ENCODE measurements at regions not wholly inside any gene's neighbourhood (a gene's known extent, or its start where the extent isn't known, plus 50 kb on each side); places are given as distances from the start of the nearest gene placed in this dataset.

DNA sequence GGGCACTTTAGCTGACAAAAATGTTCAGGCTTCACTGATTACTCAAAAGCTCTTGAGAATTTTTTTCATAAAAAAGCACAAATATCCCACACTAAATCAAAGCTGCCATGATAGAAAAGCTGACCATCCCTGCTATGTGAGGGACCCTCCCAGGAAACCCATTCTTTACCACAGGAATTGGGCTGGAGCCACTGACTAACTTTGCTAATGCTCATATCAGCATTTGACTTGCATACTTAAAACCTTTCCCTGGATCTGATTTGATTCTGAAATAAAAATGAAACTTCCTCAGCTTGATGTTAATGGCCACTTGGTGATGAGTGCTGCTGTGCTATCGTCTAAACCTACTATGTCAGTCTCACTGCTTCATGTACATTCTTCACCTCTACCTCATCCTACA lies 243.6 kb downstream of the PRELID2 start:
- DNase-seq: no peak
- H3K27me3 ChIP-seq: no peaks in the 10 kb centered on the region

DNA sequence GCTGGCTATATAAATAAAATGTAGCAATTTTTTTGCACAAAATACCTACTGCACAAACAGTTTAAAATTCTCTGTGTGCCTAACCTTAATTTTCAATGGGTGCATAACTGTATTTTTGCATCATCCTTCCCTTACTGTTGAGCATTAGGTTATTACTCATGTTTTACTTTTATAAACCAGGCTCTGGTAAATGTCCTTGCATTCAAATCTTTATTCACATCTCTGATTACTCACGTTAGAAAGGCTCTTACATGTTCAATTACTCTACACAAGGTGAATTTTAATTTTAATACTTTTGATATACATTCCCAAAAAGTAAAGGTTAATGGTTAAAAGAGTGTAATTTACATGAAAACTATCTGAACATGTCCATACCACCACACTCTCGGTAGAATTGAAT lies 246.1 kb downstream of the PRELID2 start:
- DNase-seq: no peak
- Histone ChIP-seq H3K36me3 (no peaks in the 10 kb centered on the region), H3K9me3 (no peaks in the 10 kb centered on the region; the same call in 1 of the 2 replicates), H3K27me3 (no peaks in the 10 kb centered on the region), H3K4me3 (no peak overlapping the region)

More for the DNA sequence above, 243.6 kb downstream of the PRELID2 start:
- Histone ChIP-seq H3K36me3 (no peaks in the 10 kb centered on the region), H3K4me3 (no peak overlapping the region), H3K9me3 (no peaks in the 10 kb centered on the region)

GRCh38 chr5:145588558-145588957 lies 246.6 kb downstream of the PRELID2 start:
- no peak overlapping the region for H3K4me3 ChIP-seq
- H3K27me3 ChIP-seq: no peaks in the 10 kb centered on the region
- H3K36me3 ChIP-seq: no peaks in the 10 kb centered on the region

DNA sequence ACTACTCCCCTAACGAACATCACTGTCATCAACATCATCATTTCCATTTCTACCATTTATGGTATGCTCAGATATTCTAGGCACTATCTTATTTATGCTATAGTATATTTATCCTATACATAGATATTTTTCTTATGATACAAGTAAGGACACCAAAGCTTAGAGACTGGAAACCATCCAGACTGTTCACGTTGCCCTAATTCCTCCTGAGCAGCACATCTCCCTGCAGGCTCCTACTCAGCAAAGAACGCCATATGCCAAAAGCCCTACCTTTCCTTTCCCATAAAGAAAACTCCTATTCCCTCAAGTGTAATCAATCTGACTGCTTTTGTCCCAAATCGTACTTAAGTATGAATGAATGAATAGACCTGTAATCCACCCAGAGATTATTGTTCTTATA lies 247.0 kb downstream of the PRELID2 start:
- no peaks in the 10 kb centered on the region for H3K36me3 ChIP-seq
- H3K9me3 ChIP-seq: no peaks in the 10 kb centered on the region; the same call in 1 of the 2 replicates
- no peaks in the 10 kb centered on the region for H3K27me3 ChIP-seq
- DNase-seq: no peak
- H3K4me3 ChIP-seq: no peak overlapping the region

More at GRCh38 chr5:145588558-145588957, 246.6 kb downstream of the PRELID2 start:
- no peaks in the 10 kb centered on the region; the same call in 1 of the 2 replicates for H3K9me3 ChIP-seq
- DNase-seq: no peak

- no peak overlapping the region for H3K4me3 ChIP-seq
- H3K9me3 ChIP-seq: no peaks in the 10 kb centered on the region; the same call in 1 of the 2 replicates
- no peaks in the 10 kb centered on the region for H3K36me3 ChIP-seq
Measured at GRCh38 chr5:145587710-145588109, 247.4 kb downstream of the PRELID2 start.

GRCh38 chr5:145587308-145587672 lies 247.9 kb downstream of the PRELID2 start:
- no peak overlapping the region for H3K4me3 ChIP-seq
- DNase-seq: no peak
- H3K36me3 ChIP-seq: no peaks in the 10 kb centered on the region
- H3K9me3 ChIP-seq: no peaks in the 10 kb centered on the region; the same call in 1 of the 2 replicates
- no peaks in the 10 kb centered on the region for H3K27me3 ChIP-seq

More at GRCh38 chr5:145587710-145588109, 247.4 kb downstream of the PRELID2 start:
- DNase-seq: peak; percentile 55
- no peaks in the 10 kb centered on the region for H3K27me3 ChIP-seq

DNA sequence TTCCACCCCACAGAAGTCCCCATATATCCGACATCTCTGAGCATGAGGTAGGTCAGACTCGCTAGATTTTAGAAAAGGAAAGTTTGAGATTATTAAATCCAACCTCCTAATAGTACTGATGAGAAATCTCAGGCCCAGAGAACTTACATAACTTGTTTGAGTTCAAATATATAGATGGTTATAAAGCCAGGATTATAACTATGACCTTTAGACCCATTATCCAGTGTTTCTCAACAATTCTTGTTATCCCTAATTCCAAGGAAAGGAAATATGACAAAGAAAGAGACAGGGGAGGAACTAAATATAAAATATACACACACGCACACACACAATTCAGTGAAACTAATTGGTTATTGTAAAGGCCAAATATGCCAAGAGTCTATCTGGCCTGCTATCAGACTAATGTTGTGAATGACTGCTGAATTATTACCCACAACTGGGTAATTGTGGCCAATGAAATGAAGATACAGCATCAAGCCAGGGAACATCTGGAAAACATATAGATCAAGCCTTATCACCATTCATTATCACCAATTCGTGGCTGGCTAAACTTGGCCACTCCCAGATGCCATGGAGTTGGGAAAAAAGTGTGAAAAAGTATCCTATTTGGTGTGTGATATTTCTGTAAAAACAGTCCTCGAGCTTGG lies 248.4 kb downstream of the PRELID2 start:
- no peak for DNase-seq
- Histone ChIP-seq H3K9me3 (no peaks in the 10 kb centered on the region; the same call in 1 of the 2 replicates), H3K4me3 (no peak overlapping the region), H3K36me3 (no peaks in the 10 kb centered on the region), H3K27me3 (no peaks in the 10 kb centered on the region)

GRCh38 chr5:145585443-145586148 lies 249.5 kb downstream of the PRELID2 start:
- no peaks in the 10 kb centered on the region for H3K36me3 ChIP-seq
- H3K27me3 ChIP-seq: no peaks in the 10 kb centered on the region
- no peak for DNase-seq
- no peak overlapping the region for H3K4me3 ChIP-seq
- no peaks in the 10 kb centered on the region; the same call in 1 of the 2 replicates for H3K9me3 ChIP-seq

- Histone ChIP-seq H3K36me3 (no peaks in the 10 kb centered on the region), H3K27me3 (no peaks in the 10 kb centered on the region), H3K4me3 (no peak overlapping the region), H3K9me3 (peaks cover 4% of the 10 kb centered on the region)
- no peak for DNase-seq
Measured at GRCh38 chr5:145579301-145579700, 255.8 kb downstream of the PRELID2 start.

DNA sequence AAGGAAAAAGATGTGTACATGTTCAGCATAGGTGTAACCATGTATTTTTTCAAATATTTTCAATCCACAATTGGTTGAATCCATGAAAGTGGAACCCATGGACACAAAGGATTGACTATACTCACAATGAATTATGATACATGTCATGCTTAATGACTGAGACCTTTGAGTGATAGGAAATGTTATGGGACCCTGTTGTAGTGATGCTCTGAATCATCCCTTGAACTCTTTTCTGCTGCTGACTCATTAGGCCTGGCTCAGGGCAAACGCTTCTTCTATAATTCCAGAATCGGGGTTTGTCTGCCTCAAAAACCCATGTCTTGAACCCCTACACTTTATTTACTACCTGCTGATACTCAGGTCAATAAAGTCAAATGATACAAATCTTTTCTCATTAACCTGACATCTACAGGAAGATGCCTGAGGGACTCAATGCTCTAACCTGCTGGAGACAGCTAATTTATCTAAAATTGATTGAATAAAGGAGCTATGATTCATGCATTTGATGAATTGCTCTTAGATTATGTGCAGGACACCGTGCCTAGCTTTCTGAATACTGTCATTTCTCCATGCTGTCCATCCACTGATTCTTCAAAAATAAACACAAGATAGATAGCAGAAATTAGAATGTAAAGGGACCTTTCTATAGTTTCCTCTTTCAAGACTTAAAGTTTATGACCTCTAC lies 260.1 kb downstream of the PRELID2 start:
- no peak for DNase-seq
- H3K9me3 ChIP-seq: peaks cover 4% of the 10 kb centered on the region
- no peaks in the 10 kb centered on the region for H3K27me3 ChIP-seq
- H3K36me3 ChIP-seq: no peaks in the 10 kb centered on the region
- H3K4me3 ChIP-seq: no peak overlapping the region

DNA sequence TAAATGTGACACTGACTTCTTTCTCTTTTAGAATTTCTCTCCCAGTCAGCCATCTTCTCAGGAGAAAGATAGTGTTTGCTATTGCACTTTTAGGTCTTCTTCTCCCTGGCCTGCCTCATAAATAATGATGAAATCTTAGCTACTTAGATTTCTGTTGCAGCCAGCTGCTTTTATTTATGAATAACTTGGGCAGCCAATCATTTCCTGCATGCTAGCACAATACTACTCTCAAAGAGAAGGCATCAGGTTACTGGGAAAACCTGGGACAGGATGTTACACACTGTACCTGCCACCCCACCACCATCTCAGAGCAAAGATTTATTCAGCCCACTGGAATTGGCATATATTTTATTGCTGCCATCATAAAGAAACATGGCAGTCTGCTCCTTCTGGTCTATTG lies 266.6 kb downstream of the PRELID2 start:
- no peak overlapping the region for H3K4me3 ChIP-seq
- no peak for DNase-seq
- H3K36me3 ChIP-seq: no peaks in the 10 kb centered on the region
- H3K9me3 ChIP-seq: no peaks in the 10 kb centered on the region
- H3K27me3 ChIP-seq: no peaks in the 10 kb centered on the region

DNA sequence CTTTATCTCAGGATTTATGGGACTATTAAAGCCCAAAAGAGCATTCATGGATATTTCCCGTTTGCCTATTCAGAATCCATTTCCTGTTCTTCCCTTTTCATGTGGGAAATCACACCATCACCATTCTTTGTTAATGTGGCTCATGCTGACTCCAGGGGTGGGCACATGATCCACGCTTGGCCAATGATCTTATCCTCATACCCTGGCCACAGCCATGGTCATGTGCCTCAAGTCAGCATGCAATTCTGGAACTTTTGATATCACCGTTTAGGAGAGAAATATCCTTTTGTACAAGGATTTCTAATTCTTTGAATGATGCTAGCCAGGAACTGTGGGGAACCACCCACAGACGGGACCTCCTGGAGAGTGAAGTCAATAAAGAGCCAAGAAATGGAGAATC lies 272.2 kb downstream of the PRELID2 start:
- Histone ChIP-seq H3K36me3 (no peaks in the 10 kb centered on the region), H3K9me3 (no peaks in the 10 kb centered on the region), H3K27me3 (no peaks in the 10 kb centered on the region), H3K4me3 (no peak overlapping the region)
- peak; percentile 35 for DNase-seq

DNA sequence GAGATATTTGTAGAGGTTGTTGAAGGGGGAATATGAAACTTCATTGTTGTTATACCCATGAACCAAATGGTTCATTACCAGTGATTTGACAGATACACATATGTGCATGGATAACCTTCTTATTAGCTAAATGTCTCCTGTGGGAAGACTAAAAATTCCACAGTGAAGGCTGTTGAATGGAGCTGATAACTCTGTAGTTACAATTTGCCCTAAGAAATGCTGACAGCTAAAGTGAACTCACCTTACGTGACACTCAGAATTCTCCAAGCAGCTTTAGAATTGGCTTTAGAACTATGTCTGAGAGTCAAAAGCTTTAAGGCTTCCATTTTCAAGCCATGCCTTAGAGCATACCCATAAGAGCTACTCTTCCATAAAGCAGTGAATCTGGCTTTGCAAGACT lies 276.9 kb downstream of the PRELID2 start:
- no peak for DNase-seq
- Histone ChIP-seq H3K27me3 (no peaks in the 10 kb centered on the region), H3K4me3 (no peak overlapping the region), H3K9me3 (no peaks in the 10 kb centered on the region), H3K36me3 (no peaks in the 10 kb centered on the region)

- Histone ChIP-seq H3K9me3 (no peaks in the 10 kb centered on the region), H3K4me3 (no peak overlapping the region), H3K36me3 (no peaks in the 10 kb centered on the region), H3K27me3 (no peaks in the 10 kb centered on the region)
- no peak for DNase-seq
Measured at GRCh38 chr5:145557345-145557744, 277.8 kb downstream of the PRELID2 start.

GRCh38 chr5:145554399-145554798 lies 280.7 kb downstream of the PRELID2 start:
- Histone ChIP-seq H3K9me3 (no peaks in the 10 kb centered on the region), H3K36me3 (no peaks in the 10 kb centered on the region), H3K27me3 (no peaks in the 10 kb centered on the region), H3K4me3 (no peak overlapping the region)
- DNase-seq: peak; percentile 83

DNA sequence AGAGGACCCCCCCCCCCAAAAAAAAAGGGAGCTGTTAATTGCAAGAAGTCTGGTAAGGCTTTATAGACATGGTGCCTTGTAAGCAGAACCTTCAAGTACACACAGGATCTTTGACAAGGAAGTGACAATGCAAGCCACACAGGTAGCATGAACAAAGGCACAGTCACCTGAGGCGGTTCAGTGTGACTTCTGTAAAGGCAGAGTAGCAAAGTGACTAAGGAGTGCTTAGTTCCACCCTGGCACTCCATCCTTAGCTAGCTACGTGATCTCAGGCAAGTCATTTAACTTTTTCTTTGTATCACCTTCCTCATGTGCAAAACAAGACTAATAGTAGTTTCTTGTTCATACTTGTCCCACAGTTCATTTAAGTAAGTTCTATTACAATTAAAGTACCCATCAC lies 282.0 kb downstream of the PRELID2 start:
- H3K27me3 ChIP-seq: no peaks in the 10 kb centered on the region
- H3K36me3 ChIP-seq: no peaks in the 10 kb centered on the region
- no peak for DNase-seq

DNA sequence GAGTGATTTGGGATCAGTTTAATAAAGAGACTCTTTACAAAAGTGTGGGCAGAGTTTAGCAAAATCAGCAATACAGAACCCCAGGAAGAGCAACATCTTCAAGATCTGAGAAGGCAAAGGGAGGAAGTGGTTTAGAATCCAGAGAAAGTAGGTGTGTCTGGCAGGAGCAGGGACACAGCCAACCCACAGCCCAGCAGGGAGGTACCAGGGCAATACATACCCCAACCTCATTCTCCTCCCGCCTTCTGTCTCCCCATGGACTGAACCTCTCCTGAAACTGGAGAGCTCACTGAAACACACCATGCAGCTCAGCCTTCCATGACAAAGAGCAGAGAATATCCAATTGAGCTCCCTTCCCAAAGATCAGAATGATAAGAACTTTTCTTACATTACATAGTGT lies 283.4 kb downstream of the PRELID2 start:
- Histone ChIP-seq H3K4me3 (no peak overlapping the region), H3K27me3 (no peaks in the 10 kb centered on the region), H3K36me3 (no peaks in the 10 kb centered on the region), H3K9me3 (no peaks in the 10 kb centered on the region)
- no peak for DNase-seq

More for the DNA sequence above, 282.0 kb downstream of the PRELID2 start:
- Histone ChIP-seq H3K9me3 (no peaks in the 10 kb centered on the region), H3K4me3 (no peak overlapping the region)

Data from MG63 (cell line).